H9 (cell line): ENCODE measurements at regions not wholly inside any gene's neighbourhood (a gene's known extent, or its start where the extent isn't known, plus 50 kb on each side); places are given as distances from the start of the nearest gene placed in this dataset.

Experiments
- DNase-seq: peaks from one replicate; pipeline ENCODE4 v3.0.0-alpha.2; 2017
- H2AFZ ChIP-seq: one replicate; pipeline ENCODE4 v1.6.1; 2013; ENCODE audit warnings: mild to moderate bottlenecking, low read length, control low read depth, moderate library complexity
- H2AK5ac ChIP-seq: 2 replicates; pipeline ENCODE4 v1.6.1; 2013; ENCODE audit warnings: low read length, control low read depth, mixed read lengths; ENCODE audit not compliant: insufficient read length
- H2BK120ac ChIP-seq: one replicate; pipeline ENCODE4 v1.6.1; 2013; ENCODE audit warnings: low read depth, mild to moderate bottlenecking, low read length, control low read depth, inconsistent platforms; ENCODE audit not compliant: poor library complexity, severe bottlenecking
- H2BK12ac ChIP-seq: 2 replicates; pipeline ENCODE4 v1.6.1; 2013; ENCODE audit warnings: low read length, control low read depth, mixed read lengths, low read depth; ENCODE audit not compliant: insufficient read length
- H2BK15ac ChIP-seq: 2 replicates; pipeline ENCODE4 v1.6.1; 2013; ENCODE audit warnings: low read depth, low read length, control low read depth
- H2BK20ac ChIP-seq: one replicate; pipeline ENCODE4 v1.6.1; 2013; ENCODE audit warnings: low read depth, mild to moderate bottlenecking, low read length, control low read depth, inconsistent platforms; ENCODE audit not compliant: poor library complexity, severe bottlenecking
- H2BK5ac ChIP-seq: 2 replicates; pipeline ENCODE4 v1.6.1; 2013; ENCODE audit warnings: low read length, control low read depth, mixed read lengths; ENCODE audit not compliant: insufficient read length
- H3K14ac ChIP-seq: 2 replicates; pipeline ENCODE4 v1.6.1; 2013; ENCODE audit warnings: low read length, control low read depth; ENCODE audit not compliant: insufficient read depth
- H3K18ac ChIP-seq: 2 replicates; pipeline ENCODE4 v1.6.1; 2013; ENCODE audit warnings: low read depth, mild to moderate bottlenecking, mixed read lengths, low read length, control low read depth; ENCODE audit not compliant: insufficient read length
- H3K23ac ChIP-seq: 2 replicates; pipeline ENCODE4 v1.6.1; 2013; ENCODE audit warnings: low read length, control low read depth, mixed read lengths, low read depth; ENCODE audit not compliant: insufficient read length
- H3K23me2 ChIP-seq: 2 replicates; pipeline ENCODE4 v1.6.1; 2013; ENCODE audit warnings: low read depth, mild to moderate bottlenecking, mixed read lengths, low read length, control low read depth; ENCODE audit not compliant: insufficient read length, poor library complexity, severe bottlenecking
- H3K27ac ChIP-seq: 2 replicates; pipeline ENCODE4 v1.5.1; 2013; ENCODE audit warnings: low read length, control low read depth, mixed read lengths, low read depth; ENCODE audit not compliant: insufficient read length
- H3K27me3 ChIP-seq: 2 replicates; pipeline ENCODE4 v1.6.1; 2013; ENCODE audit warnings: low read length, control low read depth, inconsistent platforms; ENCODE audit not compliant: insufficient read depth
- H3K4ac ChIP-seq: 2 replicates; pipeline ENCODE4 v1.6.1; 2013; ENCODE audit warnings: low read depth, mild to moderate bottlenecking, control low read depth, inconsistent platforms, low read length, moderate library complexity
- H3K4me1 ChIP-seq: 2 replicates; pipeline ENCODE4 v1.6.1; 2013; ENCODE audit warnings: low read length, control low read depth, inconsistent platforms; ENCODE audit not compliant: insufficient read depth
- H3K4me2 ChIP-seq: 2 replicates; pipeline ENCODE4 v1.6.1; 2013; ENCODE audit warnings: low read length, control low read depth, mixed read lengths; ENCODE audit not compliant: insufficient read length, insufficient read depth
- H3K56ac ChIP-seq: 2 replicates; pipeline ENCODE4 v1.6.1; 2013; ENCODE audit warnings: low read depth, mild to moderate bottlenecking, mixed read lengths, low read length, control low read depth; ENCODE audit not compliant: insufficient read length
- H3K79me1 ChIP-seq: 2 replicates; pipeline ENCODE4 v1.6.1; 2013; ENCODE audit warnings: low read depth, mild to moderate bottlenecking, moderate library complexity, low read length, control low read depth, inconsistent platforms; ENCODE audit not compliant: insufficient read depth, poor library complexity, severe bottlenecking
- H3K79me2 ChIP-seq: 2 replicates; pipeline ENCODE4 v1.6.1; 2013; ENCODE audit warnings: low read length, control low read depth, inconsistent platforms; ENCODE audit not compliant: insufficient read depth
- H3K9ac ChIP-seq: 2 replicates; pipeline ENCODE4 v1.6.1; 2013; ENCODE audit warnings: low read length, control low read depth, mixed read lengths; ENCODE audit not compliant: insufficient read length; ENCODE audit errors: extremely low read depth
- H3K9me3 ChIP-seq: one replicate; pipeline ENCODE4 v1.6.1; 2013; ENCODE audit warnings: low read depth, low read length, inconsistent platforms; ENCODE audit not compliant: control insufficient read depth
- H3T11ph ChIP-seq: one replicate; pipeline ENCODE4 v1.6.1; 2013; ENCODE audit warnings: mild to moderate bottlenecking, low read length, control low read depth, inconsistent platforms
- H4K20me1 ChIP-seq: one replicate; pipeline ENCODE4 v1.6.1; 2013; ENCODE audit not compliant: control insufficient read depth, insufficient read length, insufficient read depth
- H4K5ac ChIP-seq: 2 replicates; pipeline ENCODE4 v1.6.1; 2013; ENCODE audit warnings: low read depth, mild to moderate bottlenecking, mixed read lengths, low read length, control low read depth; ENCODE audit not compliant: insufficient read length
- H4K8ac ChIP-seq: replicated peaks from 2 replicates; pipeline ENCODE4 v1.6.1; 2013; ENCODE audit warnings: low read length, control low read depth, mixed read lengths, low read depth; ENCODE audit not compliant: insufficient read length
- H4K91ac ChIP-seq: 2 replicates; pipeline ENCODE4 v1.6.1; 2013; ENCODE audit warnings: low read depth, mild to moderate bottlenecking, moderate library complexity, mixed read lengths, low read length, control low read depth; ENCODE audit not compliant: insufficient read length
- H3K27ac Mint-ChIP-seq, 3 experiments: 2 replicates in 2 of 3; 3 replicates in 1 of 3; pipeline ENCODE4 v1.8.0; 2020 to 2021; ENCODE audit warnings: mixed read lengths in 3 of 3, mild to moderate bottlenecking in 1 of 3, moderate library complexity in 1 of 3
- H3K27me3 Mint-ChIP-seq: 2 replicates; pipeline ENCODE4 v1.8.0; 2021; ENCODE audit warnings: low read depth, mild to moderate bottlenecking, moderate library complexity, mixed read lengths
- H3K36me3 Mint-ChIP-seq, 3 experiments: 2 replicates in 2 of 3; 3 replicates in 1 of 3; pipeline ENCODE4 v1.8.0; 2020 to 2021; ENCODE audit warnings: low read depth in 3 of 3, mixed read lengths in 3 of 3; ENCODE audit not compliant: insufficient read depth in 1 of 3
- H3K4me1 Mint-ChIP-seq, 2 experiments: 2 replicates each; pipeline ENCODE4 v1.8.0; 2020; ENCODE audit warnings: mixed read lengths in 2 of 2
- H3K4me3 Mint-ChIP-seq, 2 experiments: 2 replicates in 1 of 2; 3 replicates in 1 of 2; pipeline ENCODE4 v1.8.0; 2020 to 2021; ENCODE audit warnings: mild to moderate bottlenecking in 2 of 2, mixed read lengths in 2 of 2, moderate library complexity in 1 of 2
- H3K9me3 Mint-ChIP-seq, 2 experiments: 2 replicates in 1 of 2; 3 replicates in 1 of 2; pipeline ENCODE4 v1.8.0; 2020; ENCODE audit warnings: mild to moderate bottlenecking in 2 of 2, mixed read lengths in 2 of 2, moderate library complexity in 1 of 2
- CTCF ChIP-seq: fragments of 200-600 bp; sonication (generic); conservative IDR thresholded peaks from 3 replicates; pipeline ENCODE4 v1.8.0; 2021; ENCODE audit warnings: antibody characterized with exemption, mild to moderate bottlenecking
- WGBS: extraction: QIAGEN DNeasy Blood & Tissue Kit; methylation state at CpG from one replicate; pipeline ENCODE4 v1.1.7; 2013; ENCODE audit warnings: missing lambda C conversion rate, low lambda C conversion rate, mixed read lengths; ENCODE audit not compliant: insufficient read length; ENCODE audit errors: extremely low coverage; 5-methylcytosine and 5-hydroxymethylcytosine counted together

GRCh38 chr5:91312698-91313097 is 70.4 kb downstream of the ARRDC3 start:
- Histone ChIP-seq H3K4me1 (peaks cover 7% of the 10 kb centered on the region; the same call in 1 of the 2 replicates), H4K20me1 (no peaks in the 10 kb centered on the region), H2BK5ac (no peak overlapping the region), H3K56ac (no peak overlapping the region), H3K18ac (no peak overlapping the region), H3T11ph (no peak overlapping the region), H3K14ac (no peak overlapping the region), H2BK120ac (no peak overlapping the region), H3K79me2 (no peaks in the 10 kb centered on the region), H4K8ac (no peak overlapping the region), H2BK15ac (no peak overlapping the region), H3K9me3 (no peaks in the 10 kb centered on the region), H3K27me3 (no peaks in the 10 kb centered on the region), H4K5ac (no peak overlapping the region), H4K91ac (no peak overlapping the region), H2AK5ac (no peak overlapping the region), H3K27ac (no peak overlapping the region), H2AFZ (no peak overlapping the region), H3K4ac (no peak overlapping the region), H3K23me2 (no peaks in the 10 kb centered on the region), H2BK12ac (no peak overlapping the region), H3K79me1 (no peaks in the 10 kb centered on the region), H3K4me2 (no peak overlapping the region), H3K9ac (no peak overlapping the region), H3K23ac (no peak overlapping the region), H2BK20ac (no peak overlapping the region)
- no peak overlapping the region for H3K27ac Mint-ChIP-seq
- no peak for DNase-seq
- H3K36me3 Mint-ChIP-seq = no peaks in the 10 kb centered on the region
- no peaks in the 10 kb centered on the region for H3K27me3 Mint-ChIP-seq
- H3K9me3 Mint-ChIP-seq = no peaks in the 10 kb centered on the region
- no peak overlapping the region for H3K4me3 Mint-ChIP-seq
- peaks cover 25 to 27% of the 10 kb centered on the region in 2 experiments for H3K4me1 Mint-ChIP-seq
- no CpG with 5 or more reads among the region's 1 CpG for WGBS
- no peak for TF ChIP-seq CTCF
